ENCODE measurements at regions not wholly inside any gene's neighbourhood (a gene's known extent, or its start where the extent isn't known, plus 50 kb on each side); places are given as distances from the start of the nearest gene placed in this dataset.

DNA sequence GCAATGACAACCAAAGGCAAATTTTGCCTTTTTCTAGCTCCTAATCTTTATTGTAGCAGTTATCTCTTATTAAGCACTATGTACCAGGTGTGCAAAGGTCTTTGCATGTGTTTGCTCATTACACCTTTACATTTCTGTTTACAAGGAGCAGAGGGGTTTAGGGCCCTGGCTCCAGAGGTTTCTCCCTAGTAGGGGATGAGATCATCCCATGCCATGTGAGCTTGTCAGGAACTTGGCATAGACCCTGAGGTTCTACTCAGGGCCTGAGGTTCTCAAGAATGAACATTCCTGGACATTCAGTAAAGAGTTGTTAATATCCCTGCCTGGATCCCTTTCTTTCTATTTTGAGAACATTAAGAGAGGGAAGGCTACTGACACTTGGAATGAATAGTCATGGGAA, 292.0 kb downstream of the RPAP3 start:
- H3K9me3 ChIP-seq (replicated peaks in 1 of 2; ENCODE audit: control insufficient read depth in 1 of 2, insufficient read depth in 1 of 2, low read length in 2 of 2) = no peaks in the 10 kb centered on the region
- no peak for DNase-seq
- H3K4me3 Mint-ChIP-seq = no peak overlapping the region
- H3K27me3 Mint-ChIP-seq (ENCODE audit: low read depth in 3 of 3) = peaks cover 3 to 5% (median 4%) of the 10 kb centered on the region in 3 donors
- intact Hi-C loops (cut with micrococcal nuclease) = no loop called here
- H3K4me1 Mint-ChIP-seq = no peaks in the 10 kb centered on the region
- no peak overlapping the region for H3K27ac ChIP-seq (ENCODE audit: low read depth in 1 of 2, low read length in 2 of 2)
- no peak overlapping the region for H2AFZ ChIP-seq (ENCODE audit: insufficient read depth, low read depth, low read length, poor library complexity, severe bottlenecking)
- no peak overlapping the region for H3K4me2 ChIP-seq (replicated peaks; ENCODE audit: extremely low read depth, low read length, poor library complexity, severe bottlenecking)
- H3K9ac ChIP-seq (ENCODE audit: insufficient read depth, low read length, poor library complexity, severe bottlenecking) = no peak overlapping the region
- TF ChIP-seq, protein P1, sequence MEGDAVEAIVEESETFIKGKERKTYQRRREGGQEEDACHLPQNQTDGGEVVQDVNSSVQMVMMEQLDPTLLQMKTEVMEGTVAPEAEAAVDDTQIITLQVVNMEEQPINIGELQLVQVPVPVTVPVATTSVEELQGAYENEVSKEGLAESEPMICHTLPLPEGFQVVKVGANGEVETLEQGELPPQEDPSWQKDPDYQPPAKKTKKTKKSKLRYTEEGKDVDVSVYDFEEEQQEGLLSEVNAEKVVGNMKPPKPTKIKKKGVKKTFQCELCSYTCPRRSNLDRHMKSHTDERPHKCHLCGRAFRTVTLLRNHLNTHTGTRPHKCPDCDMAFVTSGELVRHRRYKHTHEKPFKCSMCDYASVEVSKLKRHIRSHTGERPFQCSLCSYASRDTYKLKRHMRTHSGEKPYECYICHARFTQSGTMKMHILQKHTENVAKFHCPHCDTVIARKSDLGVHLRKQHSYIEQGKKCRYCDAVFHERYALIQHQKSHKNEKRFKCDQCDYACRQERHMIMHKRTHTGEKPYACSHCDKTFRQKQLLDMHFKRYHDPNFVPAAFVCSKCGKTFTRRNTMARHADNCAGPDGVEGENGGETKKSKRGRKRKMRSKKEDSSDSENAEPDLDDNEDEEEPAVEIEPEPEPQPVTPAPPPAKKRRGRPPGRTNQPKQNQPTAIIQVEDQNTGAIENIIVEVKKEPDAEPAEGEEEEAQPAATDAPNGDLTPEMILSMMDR (IDR thresholded peaks at IDR 0.05) = no peak
- no peaks in the 10 kb centered on the region for H3K4me1 ChIP-seq (ENCODE audit: control insufficient read depth in 1 of 2, insufficient read depth in 2 of 2, low read length in 2 of 2)
- no peaks in the 10 kb centered on the region for H3K36me3 ChIP-seq (replicated peaks in 1 of 2; ENCODE audit: control insufficient read depth in 1 of 2, insufficient read depth in 2 of 2, low read length in 2 of 2)
- no peak overlapping the region for H3K4me3 ChIP-seq (replicated peaks in 1 of 3; ENCODE audit: low read depth in 2 of 3, low read length in 3 of 3)
- no peaks in the 10 kb centered on the region for H3K79me2 ChIP-seq (ENCODE audit: insufficient read depth, low read length)
- peaks cover 0 to 3% (median 0%) of the 10 kb centered on the region in 7 donors for H3K9me3 Mint-ChIP-seq
- H3K27ac Mint-ChIP-seq = peak overlapping the region in 1 of 7 donors; percentile 36
- H3K36me3 Mint-ChIP-seq = no peaks in the 10 kb centered on the region
- no peaks in the 10 kb centered on the region for H4K20me1 ChIP-seq (ENCODE audit: insufficient read depth, low read length)
- H3K27me3 ChIP-seq (ENCODE audit: control insufficient read depth in 2 of 2, insufficient read depth in 2 of 2, low read length in 2 of 2) = no peaks in the 10 kb centered on the region

DNA sequence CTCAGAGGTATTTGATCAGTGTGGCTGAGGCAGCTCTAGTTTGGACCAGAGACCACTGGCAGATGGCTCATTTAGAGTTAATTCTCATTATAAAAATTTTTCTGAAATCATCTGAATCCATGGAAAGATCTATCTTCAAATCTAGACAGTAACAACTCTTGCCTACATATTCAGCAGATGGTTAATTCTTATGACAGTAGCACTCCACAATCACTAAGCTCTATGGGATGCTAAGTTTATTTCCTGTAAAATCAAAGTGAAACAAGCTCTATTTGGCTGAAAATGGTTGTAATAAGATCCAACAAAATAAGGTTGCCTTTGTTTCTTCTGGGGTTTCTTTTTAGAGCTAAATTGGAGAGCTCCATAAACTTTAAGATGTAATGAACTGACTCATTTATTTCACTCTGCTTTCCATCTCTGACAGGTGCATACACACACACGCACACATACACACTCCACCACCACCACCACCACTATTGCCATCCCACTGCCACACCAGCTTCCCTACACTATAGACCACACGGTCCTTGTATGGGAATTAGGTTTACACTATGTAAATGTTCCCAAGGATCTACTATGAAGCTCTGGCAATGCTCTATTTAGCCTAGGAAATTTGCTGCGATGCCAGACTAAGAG, 293.1 kb downstream of the RPAP3 start:
- peaks cover 0 to 3% (median 0%) of the 10 kb centered on the region in 7 donors for H3K9me3 Mint-ChIP-seq
- H3K4me3 Mint-ChIP-seq = no peak overlapping the region

More for the DNA sequence above, 293.1 kb downstream of the RPAP3 start:
- WGBS (ENCODE audit: insufficient coverage) = no CpG with 5 or more reads among the region's 3 CpGs
- DNase-seq = no peak
- no peaks in the 10 kb centered on the region for H4K20me1 ChIP-seq (ENCODE audit: insufficient read depth, low read length)
- no peak overlapping the region for H3K27ac ChIP-seq (ENCODE audit: low read depth in 1 of 2, low read length in 2 of 2)
- H3K36me3 Mint-ChIP-seq = no peaks in the 10 kb centered on the region
- H3K36me3 ChIP-seq (replicated peaks in 1 of 2; ENCODE audit: control insufficient read depth in 1 of 2, insufficient read depth in 2 of 2, low read length in 2 of 2) = no peaks in the 10 kb centered on the region
- no peak overlapping the region for H3K4me3 ChIP-seq (replicated peaks in 1 of 3; ENCODE audit: low read depth in 2 of 3, low read length in 3 of 3)
- no peak overlapping the region for H3K4me2 ChIP-seq (replicated peaks; ENCODE audit: extremely low read depth, low read length, poor library complexity, severe bottlenecking)
- no peaks in the 10 kb centered on the region for H3K9me3 ChIP-seq (replicated peaks in 1 of 2; ENCODE audit: control insufficient read depth in 1 of 2, insufficient read depth in 1 of 2, low read length in 2 of 2)
- H3K79me2 ChIP-seq (ENCODE audit: insufficient read depth, low read length) = no peaks in the 10 kb centered on the region
- intact Hi-C loops (cut with micrococcal nuclease) = no loop called here
- H3K27me3 ChIP-seq (ENCODE audit: control insufficient read depth in 2 of 2, insufficient read depth in 2 of 2, low read length in 2 of 2) = no peaks in the 10 kb centered on the region
- no peak overlapping the region for H3K9ac ChIP-seq (ENCODE audit: insufficient read depth, low read length, poor library complexity, severe bottlenecking)
- TF ChIP-seq, protein P1 (IDR thresholded peaks at IDR 0.05) = no peak
- peaks cover 3% of the 10 kb centered on the region for H3K4me1 Mint-ChIP-seq
- no peak overlapping the region for H2AFZ ChIP-seq (ENCODE audit: insufficient read depth, low read depth, low read length, poor library complexity, severe bottlenecking)
- peaks cover 2 to 4% (median 3%) of the 10 kb centered on the region in 3 donors for H3K27me3 Mint-ChIP-seq (ENCODE audit: low read depth in 3 of 3)
- no peaks in the 10 kb centered on the region for H3K4me1 ChIP-seq (ENCODE audit: control insufficient read depth in 1 of 2, insufficient read depth in 2 of 2, low read length in 2 of 2)
- no peak overlapping the region for H3K27ac Mint-ChIP-seq

All from CD14-positive monocyte (primary cell).